Natural killer cell (primary cell): ENCODE measurements at regions not wholly inside any gene's neighbourhood (a gene's known extent, or its start where the extent isn't known, plus 50 kb on each side); places are given as distances from the start of the nearest gene placed in this dataset.

Source experiments
- ATAC-seq, 3 donors: fragments of 150-1000 bp in 2 of 3; fragments of 200-7000 bp in 1 of 3; cut with Tn5 transposase; 1 replicate in 1 of 3; 2 replicates in 2 of 3; pipeline ENCODE4 v1.10.0; 2021; ENCODE audit warnings: mild to moderate bottlenecking in 2 of 3, moderate library complexity in 2 of 3
- DNase-seq, 2 donors: peaks; one replicate each; pipeline versions ENCODE4 v3.0.0 to v3.0.0-alpha.2; 2013 to 2021; ENCODE audit warnings: mixed read lengths in 1 of 2
- H3K27ac ChIP-seq: one replicate; pipeline ENCODE4 v1.5.1; 2013; ENCODE audit warnings: mild to moderate bottlenecking, low read length
- H3K27me3 ChIP-seq: one replicate; pipeline ENCODE4 v1.6.1; 2013; ENCODE audit warnings: low read length; ENCODE audit not compliant: control insufficient read depth, insufficient read depth
- H3K36me3 ChIP-seq: one replicate; pipeline ENCODE4 v1.6.1; 2013; ENCODE audit warnings: low read length; ENCODE audit not compliant: control insufficient read depth, insufficient read depth
- H3K4me1 ChIP-seq: one replicate; pipeline ENCODE4 v1.6.1; 2013; ENCODE audit warnings: low read length; ENCODE audit not compliant: control insufficient read depth, insufficient read depth
- H3K4me3 ChIP-seq: one replicate; pipeline ENCODE4 v1.5.1; 2013; ENCODE audit warnings: low read length
- H3K9me3 ChIP-seq: one replicate; pipeline ENCODE4 v1.6.1; 2013; ENCODE audit warnings: low read length; ENCODE audit not compliant: control insufficient read depth, insufficient read depth
- H3K27ac Mint-ChIP-seq, 2 donors: one replicate each; pipeline ENCODE4 v1.8.0; 2022; ENCODE audit warnings: mild to moderate bottlenecking in 2 of 2, mixed read lengths in 2 of 2, moderate library complexity in 1 of 2
- H3K27me3 Mint-ChIP-seq, 2 donors: one replicate each; pipeline ENCODE4 v1.8.0; 2022; ENCODE audit warnings: low read depth in 2 of 2, mixed read lengths in 2 of 2
- H3K36me3 Mint-ChIP-seq: one replicate; pipeline ENCODE4 v1.8.0; 2022; ENCODE audit warnings: mixed read lengths
- H3K4me1 Mint-ChIP-seq, 2 donors: one replicate each; pipeline ENCODE4 v1.8.0; 2022; ENCODE audit warnings: mixed read lengths in 2 of 2
- H3K4me3 Mint-ChIP-seq: one replicate; pipeline ENCODE4 v1.8.0; 2022; ENCODE audit warnings: mild to moderate bottlenecking, moderate library complexity, mixed read lengths
- H3K9me3 Mint-ChIP-seq, 2 donors: one replicate each; pipeline ENCODE4 v1.8.0; 2022; ENCODE audit warnings: mixed read lengths in 2 of 2
- CTCF ChIP-seq: fragments of 200-600 bp; IDR thresholded peaks from one replicate; pipeline ENCODE4 v1.8.0; 2022; ENCODE audit warnings: antibody characterized with exemption
- WGBS: methylation state at CpG from one replicate; pipeline ENCODE4 v1.1.7; 2013; ENCODE audit warnings: missing lambda C conversion rate; ENCODE audit not compliant: insufficient coverage; 5-methylcytosine and 5-hydroxymethylcytosine counted together
- intact Hi-C: fragments of 100-400 bp; cut with micrococcal nuclease; formaldehyde crosslinking; loops from one replicate; pipeline ENCODE4 v1.14.2; 2022

- H3K27me3 ChIP-seq: no peaks in the 10 kb centered on the region
- H3K36me3 Mint-ChIP-seq: no peaks in the 10 kb centered on the region
- WGBS: 89% methylated on average over 15 of the region's 15 CpGs
- no peaks in the 10 kb centered on the region for H3K4me1 ChIP-seq
- no peaks in the 10 kb centered on the region for H3K36me3 ChIP-seq
- no peak for DNase-seq
- no peak overlapping the region for H3K4me3 ChIP-seq
- no peak overlapping the region for H3K27ac Mint-ChIP-seq
- H3K9me3 ChIP-seq: peaks cover 82% of the 10 kb centered on the region
- intact Hi-C loops: no loop called here
- no peak overlapping the region for H3K4me3 Mint-ChIP-seq
- H3K9me3 Mint-ChIP-seq: no peaks in the 10 kb centered on the region
- no peak overlapping the region for H3K27ac ChIP-seq
- no peak for TF ChIP-seq CTCF
- ATAC-seq: no peak
- no peaks in the 10 kb centered on the region for H3K27me3 Mint-ChIP-seq
- H3K4me1 Mint-ChIP-seq: no peaks in the 10 kb centered on the region
These were observed 230.4 kb downstream of the SNRPN start for GRCh38 chr15:25185156-25185710.

GRCh38 chr15:25185791-25186190 lies 231.0 kb downstream of the SNRPN start:
- Mint-ChIP-seq H3K27me3 (no peaks in the 10 kb centered on the region), H3K9me3 (no peaks in the 10 kb centered on the region), H3K4me1 (no peaks in the 10 kb centered on the region), H3K36me3 (no peaks in the 10 kb centered on the region), H3K4me3 (no peak overlapping the region), H3K27ac (no peak overlapping the region)
- intact Hi-C loops: no loop called here
- no peaks in the 10 kb centered on the region for H3K27me3 ChIP-seq
- no peaks in the 10 kb centered on the region for H3K4me1 ChIP-seq
- no peak for ATAC-seq
- H3K9me3 ChIP-seq: peaks cover 82% of the 10 kb centered on the region
- TF ChIP-seq CTCF: no peak
- no peak overlapping the region for H3K4me3 ChIP-seq
- H3K36me3 ChIP-seq: no peaks in the 10 kb centered on the region
- no peak overlapping the region for H3K27ac ChIP-seq
- 84% methylated on average over 6 of the region's 6 CpGs for WGBS
- DNase-seq: no peak

GRCh38 chr15:25186411-25186810 lies 231.6 kb downstream of the SNRPN start:
- H3K27ac Mint-ChIP-seq: no peak overlapping the region
- ATAC-seq: no peak
- Histone ChIP-seq H3K27ac (no peak overlapping the region), H3K4me3 (no peak overlapping the region), H3K4me1 (no peaks in the 10 kb centered on the region), H3K9me3 (peaks cover 80% of the 10 kb centered on the region), H3K36me3 (no peaks in the 10 kb centered on the region), H3K27me3 (no peaks in the 10 kb centered on the region)
- H3K9me3 Mint-ChIP-seq: no peaks in the 10 kb centered on the region
- H3K36me3 Mint-ChIP-seq: no peaks in the 10 kb centered on the region
- H3K4me1 Mint-ChIP-seq: no peaks in the 10 kb centered on the region
- H3K4me3 Mint-ChIP-seq: no peak overlapping the region
- TF ChIP-seq CTCF: no peak
- intact Hi-C loops: no loop called here
- no peak for DNase-seq
- H3K27me3 Mint-ChIP-seq: no peaks in the 10 kb centered on the region
- WGBS: 88% methylated on average over 9 of the region's 9 CpGs

GRCh38 chr15:25186906-25187645 lies 232.3 kb downstream of the SNRPN start:
- no peaks in the 10 kb centered on the region for H3K27me3 ChIP-seq
- Mint-ChIP-seq H3K36me3 (no peaks in the 10 kb centered on the region), H3K27ac (no peak overlapping the region), H3K4me1 (no peaks in the 10 kb centered on the region), H3K4me3 (no peak overlapping the region), H3K27me3 (no peaks in the 10 kb centered on the region), H3K9me3 (no peaks in the 10 kb centered on the region)
- no peaks in the 10 kb centered on the region for H3K4me1 ChIP-seq
- no peak overlapping the region for H3K27ac ChIP-seq
- TF ChIP-seq CTCF: no peak
- no peak overlapping the region for H3K4me3 ChIP-seq
- peaks cover 78% of the 10 kb centered on the region for H3K9me3 ChIP-seq
- ATAC-seq: no peak
- H3K36me3 ChIP-seq: no peaks in the 10 kb centered on the region
- WGBS: 91% methylated on average over 14 of the region's 14 CpGs
- intact Hi-C loops: no loop called here
- no peak for DNase-seq
